ENCODE measurements at regions not wholly inside any gene's neighbourhood (a gene's known extent, or its start where the extent isn't known, plus 50 kb on each side); places are given as distances from the start of the nearest gene placed in this dataset.
"Not testable (repeated sequence)": the region's sequence is repeated elsewhere in the genome, so short reads cannot be mapped to it uniquely, and the experiment has no call there.

DNA sequence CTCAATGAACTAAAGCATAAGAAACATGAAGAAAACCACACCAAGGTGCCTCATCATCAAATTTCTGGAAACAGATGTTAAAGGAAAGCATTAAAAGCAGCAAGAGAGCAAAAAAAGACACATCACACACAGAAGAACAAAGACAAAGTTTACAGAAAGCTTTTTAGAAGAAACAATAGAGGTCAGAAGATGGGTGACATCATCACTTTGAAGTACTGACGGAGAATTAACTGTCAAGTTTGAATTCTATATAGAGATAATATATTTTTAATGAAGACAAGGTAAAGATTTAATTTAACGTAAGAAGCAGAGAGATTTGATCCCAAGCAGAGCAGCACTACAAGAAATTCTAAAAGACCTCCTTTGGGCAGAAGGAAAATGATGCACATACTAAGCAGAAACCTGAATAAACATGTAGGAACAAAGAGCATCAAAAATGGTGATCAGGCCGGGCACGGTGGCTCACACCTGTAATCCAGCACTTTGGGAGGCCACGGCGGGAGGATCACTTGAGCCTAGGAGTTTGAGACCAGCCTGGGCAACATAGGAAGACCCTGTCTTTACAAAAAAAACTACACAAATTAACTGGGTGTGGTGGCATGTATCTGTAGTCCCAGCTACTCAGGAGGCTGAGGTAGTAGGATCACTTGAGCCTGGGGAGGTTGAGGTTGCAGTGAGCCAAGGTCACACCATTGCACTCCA is 63.3 kb upstream of the RTL6 start (continued):
- TF ChIP-seq TARDBP (IDR thresholded peaks at IDR 0.05; ENCODE audit: borderline replicate concordance) (no peak), MYB (IDR thresholded peaks at IDR 0.05; ENCODE audit: borderline replicate concordance, low read depth, low read length) (no peak), SIX5 (IDR thresholded peaks at IDR 0.05; ENCODE audit: low read depth, low read length, severe bottlenecking) (no peak)

GRCh38 chr22:44558671-44559070 is 60.6 kb upstream of the RTL6 start:
- H3K27me3 ChIP-seq (replicated peaks in 1 of 2; ENCODE audit: control insufficient read depth in 2 of 2, insufficient read depth in 2 of 2, low read length in 1 of 2); H3K4me1 ChIP-seq (ENCODE audit: control insufficient read depth, insufficient read depth, low read length); BruUV-seq (replicated peaks); RAD21 ChIA-PET (ENCODE audit: unreplicated experiment); H3K9ac ChIP-seq (ENCODE audit: control insufficient read depth, insufficient read depth, low read length); H4K20me1 ChIP-seq (ENCODE audit: control insufficient read depth, insufficient read depth); H3K4me2 ChIP-seq (ENCODE audit: control insufficient read depth, insufficient read depth); DNase-seq (ENCODE audit: low read depth, low spot score); SMC1A ChIA-PET (ENCODE audit: uncharacterized antibody, unreplicated experiment); intact Hi-C loops (cut with micrococcal nuclease; ENCODE audit: unreplicated experiment); H3K9me3 ChIP-seq (replicated peaks; ENCODE audit: control insufficient read depth, insufficient read depth, low read length); FAIRE-seq; in situ Hi-C loops (cut with MboI); H3K4me3 ChIP-seq; H3K27ac ChIP-seq (ENCODE audit: control insufficient read depth, insufficient read depth); H2AFZ ChIP-seq (ENCODE audit: control insufficient read depth, low read depth, low read length); POLR2A ChIA-PET; H3K36me3 ChIP-seq (ENCODE audit: control insufficient read depth in 2 of 2, insufficient read depth in 2 of 2, low read length in 1 of 2); ATAC-seq; H3K79me2 ChIP-seq (ENCODE audit: control insufficient read depth, insufficient read depth, low read length): not testable (repeated sequence)
- CTCF ChIA-PET, result interaction anchor here (1.4 kb wide), 1 partner anchor 9 kb away, joined by 5 read pairs; no protein-coding TSS in a partner anchor
- WGBS (ENCODE audit: insufficient coverage, insufficient replicate concordance, low lambda C conversion rate, missing lambda C conversion rate), result 42% methylated on average over 7 of the region's 7 CpGs

DNA sequence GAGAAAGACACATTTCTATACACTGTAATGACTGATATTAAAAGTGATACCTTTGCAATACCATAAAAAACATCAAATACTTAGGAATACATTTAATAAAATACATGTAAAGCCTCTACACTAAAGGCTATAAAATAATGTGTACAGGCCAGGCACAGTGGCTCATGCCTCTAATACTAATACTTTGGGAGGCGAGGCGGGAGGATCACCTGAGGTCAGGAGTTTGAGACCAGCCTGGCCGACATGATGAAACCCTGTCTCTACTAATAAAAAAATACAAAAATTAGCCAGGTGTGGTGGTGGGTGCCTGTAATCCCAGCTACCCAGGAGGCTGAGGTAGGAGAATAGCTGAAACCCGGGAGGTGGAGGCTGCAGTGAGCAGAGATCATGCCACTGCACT is 59.8 kb upstream of the RTL6 start:
- H3K27ac ChIP-seq (ENCODE audit: control insufficient read depth, insufficient read depth); POLR2A ChIA-PET; ATAC-seq; H3K79me2 ChIP-seq (ENCODE audit: control insufficient read depth, insufficient read depth, low read length); H3K4me1 ChIP-seq (ENCODE audit: control insufficient read depth, insufficient read depth, low read length); SMC1A ChIA-PET (ENCODE audit: uncharacterized antibody, unreplicated experiment); H3K4me2 ChIP-seq (ENCODE audit: control insufficient read depth, insufficient read depth); intact Hi-C loops (cut with micrococcal nuclease; ENCODE audit: unreplicated experiment); H3K36me3 ChIP-seq (ENCODE audit: control insufficient read depth in 2 of 2, insufficient read depth in 2 of 2, low read length in 1 of 2); H3K9ac ChIP-seq (ENCODE audit: control insufficient read depth, insufficient read depth, low read length); H3K9me3 ChIP-seq (replicated peaks; ENCODE audit: control insufficient read depth, insufficient read depth, low read length); BruUV-seq (replicated peaks); H3K27me3 ChIP-seq (replicated peaks in 1 of 2; ENCODE audit: control insufficient read depth in 2 of 2, insufficient read depth in 2 of 2, low read length in 1 of 2); FAIRE-seq; H2AFZ ChIP-seq (ENCODE audit: control insufficient read depth, low read depth, low read length); H4K20me1 ChIP-seq (ENCODE audit: control insufficient read depth, insufficient read depth); H3K4me3 ChIP-seq; DNase-seq (ENCODE audit: low read depth, low spot score); in situ Hi-C loops (cut with MboI): not testable (repeated sequence)
- WGBS (ENCODE audit: insufficient coverage, insufficient replicate concordance, low lambda C conversion rate, missing lambda C conversion rate), result 52% methylated on average over 4 of the region's 4 CpGs
- CTCF ChIA-PET, result interaction anchor here (1.4 kb wide), 1 partner anchor 10 kb away, joined by 5 read pairs; no protein-coding TSS in a partner anchor
- RAD21 ChIA-PET (ENCODE audit: unreplicated experiment), result interaction anchor here (0.7 kb wide), 1 partner anchor 378 kb away, joined by 3 read pairs; no protein-coding TSS in a partner anchor
